HG02623 (cell line): ENCODE measurements at regions not wholly inside any gene's neighbourhood (a gene's known extent, or its start where the extent isn't known, plus 50 kb on each side); places are given as distances from the start of the nearest gene placed in this dataset.
"Not testable (repeated sequence)": the region's sequence is repeated elsewhere in the genome, so short reads cannot be mapped to it uniquely, and the experiment has no call there.

ENCODE experiments used
- ATAC-seq: cut with Tn5 transposase; IDR thresholded peaks from one replicate; pipeline ENCODE4 v1.9.1; 2021; ENCODE audit warnings: moderate library complexity; ENCODE audit not compliant: unreplicated experiment

DNA sequence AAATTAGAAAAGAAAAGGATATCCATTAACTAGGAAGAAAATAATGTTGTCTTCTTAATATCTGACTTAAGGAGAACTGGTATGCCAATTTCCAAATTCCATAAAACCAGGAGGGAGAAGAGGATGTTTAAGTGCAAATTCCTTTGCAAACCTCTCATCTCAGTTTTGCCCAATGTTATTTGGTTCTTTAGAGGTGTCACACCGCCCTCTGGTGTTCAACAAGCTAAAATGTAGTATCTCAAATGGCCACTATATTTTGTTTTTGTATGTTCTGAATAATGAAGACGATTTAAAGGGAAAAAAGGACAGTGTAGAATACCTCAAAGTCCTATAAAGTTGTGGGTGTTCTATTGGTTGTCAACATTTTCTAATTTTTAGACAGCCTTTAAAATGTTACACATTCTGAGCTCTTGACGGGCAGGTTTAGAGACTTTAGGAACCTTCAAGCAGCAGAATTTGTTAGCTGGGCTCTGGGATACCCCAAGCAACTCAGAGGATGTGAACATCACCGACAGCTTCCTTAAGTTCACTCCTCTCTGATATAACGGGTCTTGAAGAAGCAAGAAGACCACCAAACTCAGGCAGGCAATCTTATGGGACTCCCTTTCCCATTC, 458.3 kb downstream of the MFSD1 start:
- peak; percentile 56 for ATAC-seq

DNA sequence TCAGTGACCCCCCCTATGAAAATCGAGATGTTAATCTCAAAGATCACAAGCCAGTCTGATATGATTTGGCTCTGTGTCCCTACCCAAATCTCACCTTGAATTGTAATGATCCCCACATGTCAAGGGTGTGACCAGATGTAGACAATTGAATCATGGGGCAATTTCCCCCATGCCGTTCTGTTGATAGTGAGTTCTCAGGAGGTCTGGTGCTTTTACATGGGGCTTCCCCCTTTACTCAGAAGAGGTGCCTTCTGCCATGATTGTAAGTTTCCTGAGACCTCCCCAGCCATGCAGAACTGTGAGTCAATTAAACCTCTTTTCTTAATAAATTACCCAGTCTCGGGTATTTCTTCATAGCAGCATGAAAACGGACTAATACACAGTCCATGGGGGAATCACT, 459.5 kb downstream of the MFSD1 start:
- not testable (repeated sequence) for ATAC-seq

DNA sequence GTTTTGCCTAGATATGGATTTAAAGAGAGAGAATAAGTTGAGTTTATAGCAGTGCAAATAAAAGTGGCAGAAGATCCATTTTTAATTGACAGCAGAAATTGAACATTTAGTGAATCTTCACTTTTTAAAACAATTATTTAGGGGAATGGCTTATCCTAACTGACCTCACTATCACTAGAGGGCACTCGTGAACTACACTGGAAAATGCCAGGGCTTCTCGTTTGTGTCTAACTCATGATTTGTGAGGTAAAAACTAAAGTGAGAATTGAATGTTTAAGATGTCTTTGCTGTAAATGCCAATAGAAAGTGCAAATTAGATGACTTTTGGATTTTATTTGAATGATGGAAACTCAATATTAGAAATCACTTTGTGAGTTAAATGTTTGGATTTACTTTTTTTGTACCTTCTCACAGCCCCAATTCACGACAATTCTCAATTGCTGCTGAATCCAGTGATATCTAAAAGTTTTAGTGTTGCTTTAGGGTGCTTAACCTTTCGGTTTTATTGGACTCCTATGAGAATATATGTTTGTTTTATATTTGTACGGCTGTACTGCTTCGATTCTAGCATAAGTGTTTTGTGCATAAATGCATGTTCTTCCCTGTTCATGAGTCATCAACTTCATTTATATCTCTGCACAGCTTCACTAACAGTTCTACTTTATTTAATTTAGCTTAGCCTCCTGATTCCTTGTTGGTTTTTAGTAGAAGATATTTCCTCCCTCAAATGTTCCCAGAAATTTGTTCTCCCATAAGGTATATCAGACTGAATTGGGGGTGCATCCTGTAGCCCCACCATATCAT, 462.1 kb downstream of the MFSD1 start:
- ATAC-seq, result no peak

DNA sequence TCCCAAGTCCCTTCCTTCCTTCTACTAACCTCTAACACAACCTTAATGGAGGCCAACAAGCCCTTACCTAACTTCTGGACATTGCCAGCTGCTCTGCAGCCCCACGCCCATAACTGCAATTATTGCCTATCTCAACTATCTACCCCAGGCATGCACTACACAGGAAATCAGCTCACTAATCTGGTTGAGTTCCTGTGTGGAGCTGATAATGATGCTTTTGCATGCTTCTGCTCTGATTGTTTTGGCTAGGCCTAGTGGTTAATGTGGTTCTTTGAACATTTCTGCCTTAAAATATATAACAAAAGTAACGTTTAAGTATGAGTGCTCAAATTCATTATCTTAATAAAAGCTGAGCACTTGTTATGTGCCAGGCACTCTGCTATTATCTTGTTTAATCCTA, 463.9 kb downstream of the MFSD1 start:
- ATAC-seq, result no peak

DNA sequence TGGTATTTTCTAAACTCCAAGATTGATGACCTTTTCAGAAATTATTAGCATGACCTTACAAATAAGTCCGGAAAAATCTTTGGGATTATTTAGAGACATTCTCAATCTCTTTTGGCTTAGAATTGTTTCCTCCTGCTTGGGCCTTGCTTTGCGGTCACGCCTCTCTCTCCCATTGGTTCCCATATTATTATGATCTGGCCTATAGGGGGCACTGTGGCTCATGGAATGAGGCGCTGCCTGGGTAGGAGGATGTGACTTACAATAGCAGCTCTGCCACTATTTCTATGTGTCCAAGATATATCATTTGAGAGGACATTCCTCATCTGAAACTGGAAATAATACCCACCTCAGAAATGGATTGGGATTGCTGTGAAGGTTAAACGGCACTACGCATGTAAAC, 464.9 kb downstream of the MFSD1 start:
- ATAC-seq, result no peak

DNA sequence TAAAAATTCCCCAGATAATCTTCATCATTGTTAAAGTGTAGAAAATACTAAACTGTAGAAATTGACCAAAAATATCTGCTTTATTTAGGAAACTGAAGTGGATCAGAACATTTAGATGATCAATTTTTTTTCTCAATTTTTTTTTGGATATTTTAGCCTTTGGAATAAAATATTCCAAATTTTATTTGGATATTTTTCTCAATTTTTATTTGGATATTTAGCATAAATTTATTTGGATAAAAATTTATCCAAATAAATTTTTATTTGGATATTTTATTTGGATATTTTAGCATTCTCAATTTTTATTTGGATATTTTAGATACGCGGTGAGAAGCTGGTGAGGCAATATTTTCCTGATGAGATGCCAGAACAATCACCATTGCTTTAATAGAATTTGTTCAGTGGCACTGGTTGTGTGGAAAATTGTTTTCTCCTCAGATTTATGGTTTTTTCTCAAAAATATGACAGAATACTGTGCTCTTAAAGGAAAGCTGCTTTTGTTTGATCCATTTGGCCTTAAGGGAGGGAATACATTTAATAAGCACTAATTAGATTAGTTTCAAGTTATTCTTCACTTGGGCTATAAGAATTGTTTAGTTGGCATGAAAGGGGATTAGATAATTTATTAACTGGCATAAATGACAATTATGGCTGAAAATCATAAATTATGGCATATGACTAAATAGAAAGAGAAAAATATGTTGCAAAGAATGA, 470.1 kb downstream of the MFSD1 start:
- no peak for ATAC-seq

DNA sequence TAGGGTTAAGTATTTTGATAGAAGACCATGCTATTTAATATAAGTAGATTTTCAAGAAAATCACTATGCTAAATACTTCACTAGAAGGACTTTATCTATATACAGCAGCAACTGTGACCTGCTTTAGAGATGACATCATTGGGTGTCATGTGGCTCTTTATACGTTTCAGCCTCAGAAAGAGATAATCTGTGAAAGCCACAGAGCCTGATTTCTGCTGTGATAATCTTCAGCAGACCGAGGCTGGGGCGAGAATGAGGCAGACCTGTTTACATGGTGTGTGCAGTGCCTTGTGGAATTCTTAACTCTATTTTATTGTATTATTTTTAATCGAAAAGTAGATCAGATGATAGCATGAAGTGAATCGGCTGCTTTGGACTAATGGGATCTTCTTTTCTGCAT, 471.2 kb downstream of the MFSD1 start:
- no peak for ATAC-seq

DNA sequence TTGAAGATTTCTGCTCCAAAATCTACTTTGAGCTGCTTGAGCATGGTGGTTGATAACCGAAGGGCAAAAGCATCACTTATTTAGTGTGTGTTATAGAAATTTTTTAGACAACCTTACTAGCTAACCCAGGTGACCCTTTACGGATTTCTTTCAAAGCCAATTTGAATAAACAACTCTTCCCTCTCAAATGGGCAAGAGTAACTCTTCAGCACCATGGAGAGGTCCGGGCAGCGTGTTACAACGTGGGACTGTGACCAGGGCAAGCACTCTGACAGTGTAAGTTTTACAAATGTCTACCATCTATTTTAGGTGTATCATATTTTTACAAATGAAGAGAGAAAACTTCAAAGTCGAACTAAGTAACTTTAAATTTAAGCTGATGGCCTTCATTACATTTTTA, 471.8 kb downstream of the MFSD1 start:
- ATAC-seq, result no peak

DNA sequence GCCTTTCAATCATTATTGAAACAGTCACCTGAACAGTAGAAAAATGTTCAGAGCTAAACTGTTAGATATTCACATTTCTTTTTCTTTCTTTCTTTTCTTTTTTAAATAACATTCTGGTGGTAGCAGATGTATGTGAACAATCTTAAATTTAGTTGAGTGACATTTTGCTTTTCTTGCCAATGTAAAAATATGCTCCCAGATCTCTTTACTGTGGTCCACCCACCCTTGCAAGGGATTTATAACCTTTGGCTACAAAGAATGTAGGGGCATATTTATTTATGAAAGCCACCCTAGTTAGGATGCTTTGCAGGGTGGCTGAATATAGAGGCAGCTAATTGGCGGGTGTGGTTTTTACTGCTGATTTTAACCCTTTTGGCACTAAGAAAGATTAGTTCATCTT, 473.9 kb downstream of the MFSD1 start:
- ATAC-seq, result no peak

DNA sequence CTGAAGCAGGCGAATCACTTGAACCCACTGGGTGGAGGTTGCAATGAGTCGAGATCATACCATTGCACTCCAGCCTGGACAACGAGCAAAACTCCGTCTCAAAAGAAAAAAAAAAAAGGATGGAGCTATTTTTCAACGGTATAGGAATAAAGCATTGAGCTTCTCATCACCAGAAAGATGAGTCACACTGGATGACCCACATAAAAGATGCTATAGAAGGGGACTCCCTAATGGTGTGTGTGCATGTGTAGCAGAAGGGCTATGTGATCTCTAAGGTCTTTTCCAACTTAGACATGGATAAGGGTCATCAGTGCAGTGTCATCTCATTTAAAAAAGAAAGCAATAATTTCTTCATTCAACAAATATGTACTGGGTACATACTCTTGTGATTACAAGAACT, 476.0 kb downstream of the MFSD1 start:
- ATAC-seq, result no peak

DNA sequence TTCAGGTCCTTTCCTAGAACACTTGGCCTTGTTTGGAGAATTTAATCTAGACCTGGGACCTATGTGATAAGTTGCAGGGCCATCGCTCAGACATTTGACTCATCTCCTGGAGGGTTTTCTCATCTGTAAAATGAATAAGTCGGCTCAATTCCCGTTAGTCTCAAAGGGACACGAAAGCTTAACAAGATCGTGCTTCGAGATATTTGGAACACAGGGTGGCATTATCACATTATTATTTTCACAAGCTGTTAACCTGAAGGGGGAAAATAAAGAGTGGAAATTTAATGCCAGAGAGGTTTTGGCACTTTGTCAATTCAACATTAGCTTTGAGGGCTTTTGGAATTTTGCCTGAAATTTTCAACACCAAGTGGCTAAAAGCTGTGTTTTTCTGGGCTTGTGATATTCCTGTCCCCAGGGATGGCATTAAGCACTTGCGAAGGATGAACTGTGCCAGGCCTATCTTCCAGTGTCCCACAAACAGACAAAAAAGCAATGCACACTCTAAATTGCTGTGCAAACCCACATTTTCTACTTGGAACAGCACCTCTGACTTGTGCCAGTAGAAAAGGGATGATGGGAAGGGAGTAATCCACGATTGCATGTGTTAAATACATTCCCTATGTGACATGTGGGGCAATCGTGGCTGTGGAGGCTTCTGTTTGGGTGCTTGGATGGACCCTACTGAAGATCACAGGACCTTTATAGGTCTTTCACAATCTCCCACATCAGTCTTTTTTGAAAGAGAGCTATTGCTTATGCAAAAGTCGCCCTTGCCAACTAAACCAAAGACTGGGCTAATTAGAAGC, 478.7 kb downstream of the MFSD1 start:
- ATAC-seq, result no peak

DNA sequence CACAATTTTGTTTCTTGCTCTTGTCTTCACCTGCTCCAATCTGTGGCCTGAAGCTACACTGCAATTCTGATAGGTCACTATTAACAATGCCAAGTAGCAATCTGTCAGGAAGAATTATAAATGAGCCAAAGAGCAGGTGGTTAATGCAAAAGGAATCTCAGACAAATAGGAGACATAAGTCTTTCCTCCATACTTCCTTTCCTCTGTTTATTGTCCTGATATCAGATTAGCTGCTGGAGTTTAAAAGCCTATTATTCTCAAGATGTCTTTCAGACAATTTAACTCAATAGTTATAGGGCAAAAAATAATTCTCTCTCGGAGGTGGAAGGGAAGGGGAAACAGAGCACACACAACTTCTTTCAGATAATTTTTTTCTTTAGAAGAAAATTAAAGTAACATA, 491.6 kb downstream of the MFSD1 start:
- no peak for ATAC-seq

DNA sequence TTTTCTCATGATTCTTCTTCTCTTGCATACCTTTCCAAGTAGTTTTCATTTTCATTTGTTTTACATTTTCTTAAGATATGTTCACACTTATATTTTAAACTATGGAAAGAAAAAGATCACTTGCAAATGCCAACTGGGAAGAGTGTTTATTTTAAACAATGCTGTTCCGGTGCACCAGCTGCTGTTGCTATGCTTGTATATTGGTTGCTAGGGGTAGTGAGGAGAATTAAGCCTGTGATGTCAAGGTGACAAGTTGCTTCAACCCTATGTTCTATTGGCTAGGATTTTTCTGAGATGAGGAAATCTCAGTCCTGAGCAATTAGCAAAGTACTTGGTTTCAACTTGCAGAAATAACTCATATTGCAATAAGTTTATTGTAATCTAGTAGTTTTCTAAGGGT, 500.1 kb downstream of the MFSD1 start:
- no peak for ATAC-seq

DNA sequence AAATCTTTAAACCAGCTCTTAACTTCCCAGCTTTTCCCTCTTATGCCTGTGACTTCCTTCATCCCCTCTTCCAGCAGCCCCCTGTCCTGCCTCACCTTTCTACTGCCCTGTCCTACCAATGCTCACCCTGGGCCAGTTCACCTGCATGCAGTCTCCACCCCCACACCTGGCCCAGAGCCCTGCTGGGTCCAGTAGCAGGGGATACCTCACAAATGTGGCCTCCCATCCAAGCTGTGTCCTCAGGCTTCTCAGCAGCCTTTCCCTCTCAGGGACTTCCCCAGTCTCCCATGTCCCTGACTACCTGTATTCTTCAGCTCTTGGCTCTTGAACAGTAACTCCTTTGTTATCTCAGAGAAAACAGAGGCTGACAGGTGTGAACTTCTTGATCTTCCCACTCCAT, 503.2 kb downstream of the MFSD1 start:
- ATAC-seq, result no peak

DNA sequence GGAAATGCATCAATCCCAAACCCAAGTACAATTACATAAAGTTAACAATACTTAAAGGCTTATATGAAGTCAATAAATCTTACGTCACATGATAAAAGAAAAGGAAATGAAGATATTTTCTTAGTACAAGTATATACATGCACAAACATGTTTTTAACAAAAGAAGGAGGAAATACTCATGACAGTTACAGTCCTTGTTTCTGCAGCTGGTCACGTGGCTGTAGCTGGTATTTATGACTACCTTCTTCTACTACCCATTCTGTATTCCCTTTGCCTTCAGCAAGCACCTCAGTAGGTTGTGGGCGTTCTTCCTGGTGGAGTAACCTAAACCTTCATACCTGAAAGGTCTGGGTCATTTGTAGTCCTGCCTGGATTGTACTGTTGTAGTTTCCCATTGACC, 514.9 kb downstream of the MFSD1 start:
- not testable (repeated sequence) for ATAC-seq

DNA sequence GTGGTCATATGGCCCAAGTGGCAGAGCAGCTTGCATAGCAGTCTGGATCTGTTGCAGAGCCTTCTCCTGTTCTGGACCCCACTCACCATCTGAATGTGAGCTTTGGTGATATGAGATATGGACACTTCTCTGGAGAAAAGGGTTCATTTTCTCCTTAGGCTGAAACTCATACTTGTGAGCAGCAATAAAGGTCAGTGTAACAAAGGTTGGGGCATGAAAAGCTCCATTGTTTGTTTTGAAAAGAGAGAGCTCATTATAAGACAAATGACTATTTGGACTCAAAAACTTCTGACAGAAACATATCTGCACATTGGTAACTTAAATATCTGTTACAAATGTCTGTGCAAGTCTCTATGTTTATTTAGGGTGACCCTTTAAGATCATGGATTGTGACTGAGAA, 517.3 kb downstream of the MFSD1 start:
- ATAC-seq, result no peak

DNA sequence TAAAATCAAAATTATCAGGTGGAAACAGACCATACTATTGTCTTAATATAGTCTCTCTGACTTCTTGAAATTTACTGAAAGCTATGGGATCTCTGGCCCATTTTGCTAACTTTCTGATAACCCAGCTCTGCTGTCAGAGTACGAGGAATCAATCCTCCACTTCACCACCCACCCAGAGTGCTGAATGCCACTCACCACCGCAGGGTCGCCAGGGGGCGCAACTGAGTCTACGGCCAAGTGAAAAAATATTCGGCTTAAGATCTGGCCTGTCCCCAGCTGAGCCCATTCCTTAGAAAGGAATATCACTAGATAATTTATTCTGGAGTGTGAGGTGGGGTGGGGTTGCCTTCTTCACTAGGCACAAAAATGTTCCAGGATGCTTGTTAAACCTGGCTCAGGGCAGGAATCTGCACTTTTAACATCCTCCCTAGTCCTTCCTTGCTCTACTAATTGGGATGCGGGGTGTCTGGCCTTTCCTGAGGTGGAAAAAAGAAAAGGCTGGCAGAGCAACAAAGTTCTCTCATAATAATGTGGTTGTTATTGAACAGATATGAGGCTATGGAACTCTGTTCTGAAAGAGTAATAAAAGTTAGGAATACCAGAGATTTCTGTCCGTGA, 520.6 kb downstream of the MFSD1 start:
- ATAC-seq, result peak; percentile 79

DNA sequence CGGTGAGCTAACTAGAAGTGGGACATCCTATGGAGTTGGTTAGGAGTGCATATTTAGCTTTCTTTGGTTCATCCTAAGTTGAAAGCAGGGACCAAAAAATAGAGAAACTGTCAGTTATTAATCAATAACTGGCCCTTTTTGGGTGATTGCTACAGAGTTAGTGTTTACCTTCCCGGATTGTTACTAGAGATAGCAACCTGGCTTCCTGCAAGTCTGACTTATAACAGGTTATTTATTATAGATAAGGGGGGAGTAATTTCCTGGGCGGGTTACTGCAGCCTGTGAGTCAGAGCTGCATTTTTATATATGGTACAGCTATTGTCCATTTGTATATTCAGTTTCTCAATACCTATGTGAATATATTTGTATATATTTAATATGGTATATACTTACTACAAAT, 522.0 kb downstream of the MFSD1 start:
- no peak for ATAC-seq

DNA sequence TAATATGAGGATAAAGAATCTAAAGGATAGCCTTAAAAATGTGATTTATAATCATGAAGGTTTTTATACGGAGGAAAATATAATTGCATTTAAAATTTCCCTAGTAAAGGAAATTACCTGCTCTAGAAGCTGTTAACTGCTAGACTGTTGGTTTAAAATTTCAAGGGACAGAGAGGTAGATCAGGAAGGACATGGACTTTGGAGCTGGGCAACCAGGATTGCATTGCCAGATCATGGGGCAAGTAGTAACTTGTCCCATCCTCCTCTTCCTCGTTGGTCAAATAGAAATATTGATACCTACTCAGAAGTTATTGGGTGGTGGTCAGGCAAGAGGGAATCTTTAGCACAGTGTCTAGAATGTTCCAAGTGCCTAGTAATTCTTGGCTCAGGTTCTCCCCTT, 525.1 kb downstream of the MFSD1 start:
- no peak for ATAC-seq

DNA sequence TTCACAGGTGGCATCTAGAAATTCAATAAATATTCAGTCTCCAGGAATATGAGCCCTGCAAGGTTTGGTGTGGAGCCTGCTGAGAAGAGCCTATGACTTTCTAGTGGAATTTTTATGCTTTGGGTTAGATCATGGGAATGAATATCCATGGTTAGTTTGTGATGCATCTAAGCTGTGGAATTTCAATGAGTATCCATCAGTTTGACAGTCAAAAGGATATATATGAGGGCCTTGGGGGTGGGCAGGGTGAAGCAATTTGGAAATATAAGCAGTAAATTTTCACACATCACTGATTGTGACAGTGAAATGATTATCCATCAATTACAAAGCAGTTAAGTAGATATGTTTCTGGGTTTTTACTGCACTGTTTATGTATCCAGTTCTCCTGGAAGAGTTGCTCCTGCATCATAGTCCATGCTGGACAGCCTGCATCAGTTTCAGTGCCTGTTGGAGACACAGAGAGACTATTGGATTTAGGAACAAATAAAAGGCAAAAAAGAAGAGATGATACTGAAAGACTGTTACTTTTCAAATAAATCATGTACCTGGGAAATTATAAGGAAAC, 530.8 kb downstream of the MFSD1 start:
- no peak for ATAC-seq

DNA sequence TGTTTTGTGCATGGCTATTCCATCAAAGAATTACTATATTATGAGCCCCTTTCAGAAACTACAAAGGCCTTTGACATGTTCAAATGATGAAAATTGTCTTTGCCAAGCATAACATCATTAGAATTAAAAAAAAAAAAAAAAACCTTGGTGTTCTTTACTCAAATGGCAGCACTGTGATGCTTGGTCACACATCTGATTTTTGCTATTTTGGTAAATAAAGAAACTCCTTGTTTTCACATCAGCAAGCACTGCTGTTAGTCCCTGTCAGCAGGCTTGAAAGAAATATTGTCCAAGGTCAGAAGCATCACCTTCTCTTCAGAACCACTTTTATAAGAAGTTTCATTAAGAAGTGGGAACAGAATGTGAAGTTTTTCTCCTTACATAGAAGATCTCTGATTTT, 537.3 kb downstream of the MFSD1 start:
- no peak for ATAC-seq
